A673 (cell line): ENCODE measurements at regions not wholly inside any gene's neighbourhood (a gene's known extent, or its start where the extent isn't known, plus 50 kb on each side); places are given as distances from the start of the nearest gene placed in this dataset.

Source experiments
- BruUV-seq: library from RNA; stranded (reverse); fragments of 400-500 nt; replicated peaks from 2 replicates; lab custom pipeline; 2021; lab: Mats Ljungman, UMichigan
- CTCF ChIA-PET: fragments of 300-600 bp; sonication (Branson Sonifier 250); formaldehyde crosslinking; loops from one replicate; lab custom pipeline; 2022; ENCODE audit warnings: antibody characterized with exemption; lab: Charles Lee
- POLR2A ChIA-PET: fragments of 300-600 bp; sonication (Branson Sonifier 250); formaldehyde crosslinking; loops from one replicate; lab custom pipeline; 2022; ENCODE audit warnings: antibody characterized with exemption; ENCODE audit not compliant: low non-redundant PET; lab: Charles Lee
- DNase-seq: peaks from one replicate; pipeline ENCODE4 v3.0.0-alpha.2; 2015; ENCODE audit warnings: low spot score
- H3K27ac ChIP-seq: fragments of 200-600 bp; sonication (generic); 2 replicates; pipeline ENCODE4 v1.5.1; 2016; ENCODE audit warnings: mixed run types, low read depth, mild to moderate bottlenecking, mixed read lengths, antibody characterized with exemption, low read length; ENCODE audit not compliant: poor library complexity, severe bottlenecking
- H3K27me3 ChIP-seq: fragments of 200-600 bp; sonication (generic); replicated peaks from 2 replicates; pipeline ENCODE4 v1.6.1; 2017; ENCODE audit warnings: mixed run types, low read depth, mild to moderate bottlenecking, mixed read lengths, antibody characterized with exemption, low read length; ENCODE audit not compliant: insufficient read depth, poor library complexity
- H3K36me3 ChIP-seq: fragments of 200-600 bp; sonication (generic); 2 replicates; pipeline ENCODE4 v1.6.1; 2016; ENCODE audit warnings: mixed run types, mild to moderate bottlenecking, mixed read lengths, antibody characterized with exemption, low read length; ENCODE audit not compliant: insufficient read depth, poor library complexity, severe bottlenecking
- H3K4me1 ChIP-seq: fragments of 200-600 bp; sonication (generic); 2 replicates; pipeline ENCODE4 v1.6.1; 2017; ENCODE audit warnings: mixed run types, mild to moderate bottlenecking, mixed read lengths, antibody characterized with exemption, low read length; ENCODE audit not compliant: insufficient read depth, poor library complexity, severe bottlenecking
- H3K4me3 ChIP-seq: fragments of 200-600 bp; sonication (generic); 2 replicates; pipeline ENCODE4 v1.5.1; 2016; ENCODE audit warnings: low read depth, mixed run types, mild to moderate bottlenecking, mixed read lengths, low read length; ENCODE audit not compliant: poor library complexity, severe bottlenecking
- H3K9me3 ChIP-seq: fragments of 200-600 bp; sonication (generic); 2 replicates; pipeline ENCODE4 v1.6.1; 2016; ENCODE audit warnings: mixed run types, low read depth, mild to moderate bottlenecking, mixed read lengths, antibody characterized with exemption, low read length; ENCODE audit not compliant: poor library complexity, severe bottlenecking
- EZH2 ChIP-seq: fragments of 200-600 bp; sonication (generic); IDR thresholded peaks from 2 replicates; pipeline ENCODE4 v1.6.1; 2017; ENCODE audit warnings: borderline replicate concordance, low read depth, mild to moderate bottlenecking, mixed read lengths, antibody characterized with exemption, low read length; ENCODE audit not compliant: poor library complexity, severe bottlenecking
- intact Hi-C: fragments of 100-400 bp; cut with micrococcal nuclease; formaldehyde crosslinking; loops from one replicate; pipeline ENCODE4 v1.10.0; 2022; ENCODE audit not compliant: unreplicated experiment
- TF ChIP-seq, protein P1 (sequence below): fragments of 300-800, 200-600 bp; sonication (generic); conservative IDR thresholded peaks from 2 replicates; pipeline ENCODE4 v1.5.1; 2017; ENCODE audit warnings: low read depth, mild to moderate bottlenecking, antibody characterized with exemption, low read length, moderate library complexity, mixed read lengths

- intact Hi-C loops: no loop called here
- BruUV-seq: no TSS peak
- CTCF ChIA-PET: no interaction called here
- H3K4me3 ChIP-seq: no peak overlapping the region
- no peak overlapping the region for H3K27ac ChIP-seq
- TF ChIP-seq EZH2: no peak
- TF ChIP-seq, protein P1, sequence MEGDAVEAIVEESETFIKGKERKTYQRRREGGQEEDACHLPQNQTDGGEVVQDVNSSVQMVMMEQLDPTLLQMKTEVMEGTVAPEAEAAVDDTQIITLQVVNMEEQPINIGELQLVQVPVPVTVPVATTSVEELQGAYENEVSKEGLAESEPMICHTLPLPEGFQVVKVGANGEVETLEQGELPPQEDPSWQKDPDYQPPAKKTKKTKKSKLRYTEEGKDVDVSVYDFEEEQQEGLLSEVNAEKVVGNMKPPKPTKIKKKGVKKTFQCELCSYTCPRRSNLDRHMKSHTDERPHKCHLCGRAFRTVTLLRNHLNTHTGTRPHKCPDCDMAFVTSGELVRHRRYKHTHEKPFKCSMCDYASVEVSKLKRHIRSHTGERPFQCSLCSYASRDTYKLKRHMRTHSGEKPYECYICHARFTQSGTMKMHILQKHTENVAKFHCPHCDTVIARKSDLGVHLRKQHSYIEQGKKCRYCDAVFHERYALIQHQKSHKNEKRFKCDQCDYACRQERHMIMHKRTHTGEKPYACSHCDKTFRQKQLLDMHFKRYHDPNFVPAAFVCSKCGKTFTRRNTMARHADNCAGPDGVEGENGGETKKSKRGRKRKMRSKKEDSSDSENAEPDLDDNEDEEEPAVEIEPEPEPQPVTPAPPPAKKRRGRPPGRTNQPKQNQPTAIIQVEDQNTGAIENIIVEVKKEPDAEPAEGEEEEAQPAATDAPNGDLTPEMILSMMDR: no peak
- H3K27me3 ChIP-seq: peaks cover 5% of the 10 kb centered on the region
- POLR2A ChIA-PET: no interaction called here
- no peaks in the 10 kb centered on the region for H3K9me3 ChIP-seq
- no peak for DNase-seq
- H3K4me1 ChIP-seq: no peaks in the 10 kb centered on the region
- no peaks in the 10 kb centered on the region for H3K36me3 ChIP-seq
These were observed 306.7 kb downstream of the NPHP4 start for GRCh38 chr1:5685446-5686040.

DNA sequence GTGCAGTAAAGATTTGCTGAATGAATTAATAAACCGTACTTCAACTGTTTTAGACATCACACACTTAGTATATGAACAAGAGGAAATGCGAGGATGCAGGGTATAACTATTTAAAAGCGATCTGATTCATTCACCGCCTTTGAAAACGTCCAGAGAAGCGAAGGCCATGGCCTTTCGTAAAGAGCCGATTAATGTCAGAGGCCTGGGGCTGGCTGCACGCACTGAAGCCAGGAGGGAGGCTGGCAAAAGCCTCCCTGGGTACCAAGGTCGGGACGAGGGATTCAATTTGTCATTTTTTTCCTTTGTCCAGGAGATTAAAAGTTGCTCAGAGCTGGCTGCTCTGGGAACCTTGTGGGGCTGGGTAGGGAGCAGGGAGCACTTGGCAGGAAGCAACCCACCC, 307.4 kb downstream of the NPHP4 start:
- POLR2A ChIA-PET: no interaction called here
- no peaks in the 10 kb centered on the region for H3K9me3 ChIP-seq

DNA sequence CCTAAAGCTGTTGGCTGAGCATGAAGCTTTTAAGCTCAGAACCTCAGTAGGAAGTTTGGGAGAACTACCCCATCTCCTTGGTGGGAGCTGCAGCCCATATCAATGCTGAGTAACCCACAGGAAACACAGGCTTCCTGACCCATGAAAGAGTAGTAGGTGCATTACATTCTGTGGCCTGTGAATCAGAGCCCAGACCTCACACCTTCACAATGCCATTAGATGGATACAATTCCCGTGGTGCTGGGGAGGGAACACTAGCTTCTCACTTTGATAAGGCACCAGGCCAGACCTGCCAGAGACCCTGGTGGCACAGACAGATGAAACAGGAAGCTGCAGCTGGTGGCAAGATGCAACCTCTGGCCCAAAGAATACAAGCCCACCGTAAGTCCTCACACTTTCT, 308.8 kb downstream of the NPHP4 start:
- TF ChIP-seq, protein P1: no peak
- TF ChIP-seq EZH2: no peak
- POLR2A ChIA-PET: no interaction called here
- Histone ChIP-seq H3K36me3 (no peaks in the 10 kb centered on the region), H3K4me3 (no peak overlapping the region), H3K27ac (no peak overlapping the region), H3K4me1 (no peaks in the 10 kb centered on the region), H3K27me3 (peaks cover 5% of the 10 kb centered on the region), H3K9me3 (no peaks in the 10 kb centered on the region)
- CTCF ChIA-PET: no interaction called here
- no TSS peak for BruUV-seq
- DNase-seq: no peak
- intact Hi-C loops: no loop called here

More for the DNA sequence above, 307.4 kb downstream of the NPHP4 start:
- intact Hi-C loops: no loop called here
- CTCF ChIA-PET: no interaction called here
- H3K4me1 ChIP-seq: no peaks in the 10 kb centered on the region
- DNase-seq: no peak
- H3K27ac ChIP-seq: no peak overlapping the region
- no peak overlapping the region for H3K4me3 ChIP-seq
- no peaks in the 10 kb centered on the region for H3K36me3 ChIP-seq
- TF ChIP-seq, protein P1: no peak
- BruUV-seq: no TSS peak
- peaks cover 5% of the 10 kb centered on the region for H3K27me3 ChIP-seq
